Thyroid gland (tissue), 4 donors: ENCODE measurements at regions not wholly inside any gene's neighbourhood (a gene's known extent, or its start where the extent isn't known, plus 50 kb on each side); places are given as distances from the start of the nearest gene placed in this dataset.

Experiments used
- CTCF ChIP-seq, 6 experiments: fragments of 200-600 bp in 3 of 6; fragments of 450-650 bp in 3 of 6; sonication (generic) in 3 of 6; IDR thresholded peaks; one replicate each; pipeline ENCODE4 v1.5.1; 2016 to 2019; ENCODE audit warnings: antibody characterized with exemption in 6 of 6, mild to moderate bottlenecking in 2 of 6, inconsistent platforms in 1 of 6, moderate library complexity in 1 of 6
- POLR2A ChIP-seq, 2 donors: fragments of 450-650 bp; IDR thresholded peaks; one replicate each; pipeline ENCODE4 v1.6.1; 2017; ENCODE audit warnings: antibody characterized with exemption in 2 of 2, mild to moderate bottlenecking in 2 of 2, moderate library complexity in 1 of 2

- TF ChIP-seq POLR2A (IDR thresholded peaks at IDR 0.05) (no peak), CTCF (IDR thresholded peaks at IDR 0.05) (no peak)
Measured at GRCh38 chr21:22120616-22121266, 1122.5 kb downstream of the NCAM2 start.
